ENCODE measurements at regions not wholly inside any gene's neighbourhood (a gene's known extent, or its start where the extent isn't known, plus 50 kb on each side); places are given as distances from the start of the nearest gene placed in this dataset.

GRCh38 chr14:82528016-82528415 is 994.4 kb upstream of the SEL1L start:
- Histone ChIP-seq H3K4me1 (no peaks in the 10 kb centered on the region), H3K27ac (no peak overlapping the region), H3K4me2 (no peak overlapping the region), H3K9me3 (no peaks in the 10 kb centered on the region), H3K4me3 (no peak overlapping the region)
- DNase-seq (ENCODE audit: low read depth in 1 of 2, low spot score in 1 of 2) = no peak
- ChIA-PET POLR2A (no interaction called here), CTCF (no interaction called here)
- FAIRE-seq = no peak
- TF ChIP-seq CEBPB (IDR thresholded peaks at IDR 0.05) (no peak), FOSL2 (IDR thresholded peaks at IDR 0.05) (no peak), FOSL2 (CRISPR knock-in tag; IDR thresholded peaks at IDR 0.05) (no peak)
- WGBS (ENCODE audit: missing lambda C conversion rate) = 0% methylated on average over 1 of the region's 1 CpG
- ATAC-seq = no peak

GRCh38 chr14:82533351-82533750 is 999.7 kb upstream of the SEL1L start:
- TF ChIP-seq RARB (CRISPR knock-in tag; IDR thresholded peaks at IDR 0.05) (no peak), RCOR1 (IDR thresholded peaks at IDR 0.05; ENCODE audit: low read depth, low read length) (no peak), HDAC2 (IDR thresholded peaks at IDR 0.05) (no peak), CHD4 (IDR thresholded peaks at IDR 0.05; ENCODE audit: borderline replicate concordance) (no peak), FOXS1 (CRISPR knock-in tag; IDR thresholded peaks at IDR 0.05) (no peak), EP300 (IDR thresholded peaks at IDR 0.05) (no peak), ESRRA (IDR thresholded peaks at IDR 0.05; ENCODE audit: borderline replicate concordance, low read length) (no peak), MAZ (IDR thresholded peaks at IDR 0.05; ENCODE audit: borderline replicate concordance, low read depth, low read length) (no peak), CHD2 (IDR thresholded peaks at IDR 0.05; ENCODE audit: low read length, partially characterized antibody) (no peak), HES2 (IDR thresholded peaks at IDR 0.05) (no peak)
- FAIRE-seq (no peak), ATAC-seq (no peak), DNase-seq (ENCODE audit: low read depth in 1 of 2, low spot score in 1 of 2) (no peak)
- H3K4me1 ChIP-seq = no peaks in the 10 kb centered on the region
- no peak overlapping the region for H3K4me2 ChIP-seq
- H3K9me3 ChIP-seq = no peaks in the 10 kb centered on the region; the same call in 2 of the 3 replicates
- POLR2A ChIA-PET = no interaction called here
- no peak overlapping the region for H3K4me3 ChIP-seq
- 0% methylated on average over 2 of the region's 2 CpGs for WGBS (ENCODE audit: missing lambda C conversion rate)
- no peak overlapping the region for H3K27ac ChIP-seq
- CTCF ChIA-PET = no interaction called here

- TF ChIP-seq ATOH8 (CRISPR knock-in tag; IDR thresholded peaks at IDR 0.05; ENCODE audit: low read depth) (no peak), FOSL2 (IDR thresholded peaks at IDR 0.05) (no peak), FOSL2 (CRISPR knock-in tag; IDR thresholded peaks at IDR 0.05) (no peak), GATA3 (IDR thresholded peaks at IDR 0.05; ENCODE audit: borderline replicate concordance) (no peak), MYC (IDR thresholded peaks at IDR 0.05; ENCODE audit: borderline replicate concordance, low read length) (no peak), E2F6 (IDR thresholded peaks at IDR 0.05; ENCODE audit: borderline replicate concordance, low read depth) (no peak), SREBF2 (IDR thresholded peaks at IDR 0.05) (no peak), EHMT2 (IDR thresholded peaks at IDR 0.05; ENCODE audit: low read depth) (no peak), CHD4 (IDR thresholded peaks at IDR 0.05; ENCODE audit: borderline replicate concordance) (no peak), HES2 (IDR thresholded peaks at IDR 0.05) (no peak), CTCF (IDR thresholded peaks at IDR 0.05) (no peak), PHF8 (IDR thresholded peaks at IDR 0.05; ENCODE audit: borderline replicate concordance, low read depth) (no peak), REST (IDR thresholded peaks at IDR 0.05) (no peak), TP53 (CRISPR knock-in tag; IDR thresholded peaks at IDR 0.05) (no peak), ELK1 (IDR thresholded peaks at IDR 0.05; ENCODE audit: low read depth, low read length) (no peak)
- no peak overlapping the region for H3K4me3 ChIP-seq
- H3K4me2 ChIP-seq = no peak overlapping the region
- no peaks in the 10 kb centered on the region; the same call in 2 of the 3 replicates for H3K9me3 ChIP-seq
- 1% methylated on average over 2 of the region's 2 CpGs for WGBS (ENCODE audit: missing lambda C conversion rate)
- no peak for FAIRE-seq
- ChIA-PET CTCF (no interaction called here), POLR2A (no interaction called here)
- ATAC-seq = no peak
- H3K4me1 ChIP-seq = no peaks in the 10 kb centered on the region
- DNase-seq (ENCODE audit: low read depth in 1 of 2, low spot score in 1 of 2) = no peak
- no peak overlapping the region for H3K27ac ChIP-seq
These were observed 1002.9 kb upstream of the SEL1L start for GRCh38 chr14:82536566-82536965.
